Hippocampal formation (tissue), 2 donors: ENCODE measurements at regions not wholly inside any gene's neighbourhood (a gene's known extent, or its start where the extent isn't known, plus 50 kb on each side); places are given as distances from the start of the nearest gene placed in this dataset.

Experiments used
- DNase-seq, 2 donors: peaks; one replicate each; lab custom pipeline; 2025; lab: John Stamatoyannopoulos, UW

GRCh38 chr22:48018346-48018745 is 1255.9 kb downstream of the TBC1D22A start:
- DNase-seq, result no peak

- DNase-seq, result no peak
These were observed 1253.3 kb downstream of the TBC1D22A start for GRCh38 chr22:48015701-48016100.

- DNase-seq, result no peak
These were observed 1242.5 kb downstream of the TBC1D22A start for GRCh38 chr22:48004936-48005335.

DNA sequence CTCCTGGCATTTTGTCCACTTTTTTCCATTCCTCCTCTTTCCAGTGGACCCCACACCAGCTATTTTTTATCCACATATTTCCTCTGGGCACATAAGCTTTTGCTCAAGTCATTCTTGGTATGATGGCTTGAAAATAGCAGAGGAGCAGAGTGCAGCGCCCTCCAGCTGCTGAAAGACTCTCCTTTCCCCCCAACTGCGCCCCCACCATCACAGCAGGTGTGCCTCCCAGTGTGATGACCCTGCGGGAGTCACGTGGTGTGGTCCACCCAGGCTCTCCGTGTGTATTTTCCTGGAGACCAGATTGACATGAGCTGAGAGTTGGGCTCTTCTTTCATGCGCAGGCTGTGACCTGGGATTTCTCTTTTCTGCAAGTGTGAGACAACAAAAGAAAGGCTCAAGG is 1241.6 kb downstream of the TBC1D22A start:
- no peak for DNase-seq

DNA sequence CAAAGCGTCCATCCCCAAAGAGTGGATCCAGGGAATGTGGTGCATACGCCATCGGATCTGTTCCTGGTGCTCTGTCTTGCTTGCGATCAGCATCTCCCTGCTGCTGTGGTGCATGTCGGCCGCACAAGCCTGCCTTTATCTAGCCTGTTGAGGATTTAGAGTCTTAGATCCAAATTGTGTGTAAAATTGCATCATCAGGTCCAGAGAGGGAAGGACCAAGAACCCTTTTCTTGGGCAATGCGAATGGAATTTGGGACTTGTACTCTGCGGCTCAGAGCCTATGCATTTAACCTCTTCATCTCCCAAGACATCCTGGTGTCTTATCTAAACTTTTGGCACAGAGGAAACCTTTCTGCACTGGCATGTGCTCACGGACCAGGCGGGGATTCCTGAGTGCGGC is 1238.7 kb downstream of the TBC1D22A start:
- DNase-seq, result no peak

- no peak for DNase-seq
These were observed 1235.2 kb downstream of the TBC1D22A start for GRCh38 chr22:47997612-47998011.

DNA sequence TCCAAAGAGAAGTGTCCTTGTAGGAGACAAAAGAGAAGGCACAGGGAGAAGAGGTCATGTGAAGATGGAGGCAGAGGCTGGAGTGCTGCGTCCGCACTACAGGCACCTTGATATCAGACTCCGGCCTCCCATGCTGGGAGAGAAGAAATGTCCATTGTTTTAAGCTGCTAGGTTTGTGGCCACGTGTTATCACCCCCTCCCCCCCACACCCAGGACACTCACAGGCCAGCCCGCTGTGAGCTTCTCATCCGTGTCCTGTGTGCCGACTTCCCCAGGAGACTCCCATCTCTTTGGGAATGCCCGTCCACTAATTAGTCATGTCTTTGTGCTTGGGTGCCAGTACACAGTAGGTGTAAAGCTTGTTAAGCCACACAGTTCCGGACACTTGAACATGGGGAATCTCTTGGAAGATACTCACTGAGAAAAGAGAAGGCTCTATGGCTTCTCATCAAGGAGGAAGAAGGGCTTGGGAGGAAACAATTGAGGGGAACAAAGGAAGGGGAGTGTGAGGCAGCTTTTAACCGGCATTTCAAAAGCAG is 1234.7 kb downstream of the TBC1D22A start:
- no peak for DNase-seq

DNA sequence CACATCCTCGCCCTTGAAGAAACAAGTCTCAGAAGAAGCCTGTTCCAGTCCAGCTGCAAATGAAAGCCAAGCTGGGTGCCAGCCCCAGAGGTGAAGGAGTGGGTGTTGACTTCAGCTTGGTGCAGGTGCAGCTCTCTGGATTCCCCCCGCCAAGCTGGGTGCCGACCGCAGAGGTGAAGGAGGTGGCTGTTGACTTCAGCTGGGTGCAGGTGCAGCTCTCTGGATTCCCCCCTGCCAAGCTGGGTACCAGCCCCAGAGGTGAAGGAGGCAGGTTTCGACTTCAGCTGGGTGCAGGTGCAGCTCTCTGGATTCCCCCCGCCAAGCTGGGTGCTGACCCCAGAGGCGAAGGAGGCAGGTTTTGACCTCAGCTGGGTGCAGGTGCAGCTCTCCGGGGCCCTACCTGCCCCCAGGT is 1234.0 kb downstream of the TBC1D22A start:
- no peak for DNase-seq

- no peak for DNase-seq
These were observed 1233.3 kb downstream of the TBC1D22A start for GRCh38 chr22:47995718-47996117.

DNA sequence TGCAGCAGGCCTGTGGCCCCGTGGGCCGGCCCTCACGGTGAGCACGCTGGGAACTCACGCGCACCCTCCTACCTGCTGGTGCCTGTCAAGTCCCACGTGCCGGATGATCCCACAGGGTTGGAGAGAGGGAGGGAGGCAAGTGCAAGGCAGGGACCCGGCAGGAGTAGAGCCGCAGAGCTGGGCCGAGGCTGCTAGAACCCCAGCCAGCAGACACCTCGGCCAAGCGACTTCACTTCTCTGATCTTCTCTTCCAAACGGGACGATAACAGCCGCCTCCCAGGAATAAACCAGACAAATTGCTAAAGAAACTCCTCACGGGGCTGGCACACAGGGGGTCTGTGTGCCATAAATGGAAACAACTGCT is 1232.8 kb downstream of the TBC1D22A start:
- no peak for DNase-seq

DNA sequence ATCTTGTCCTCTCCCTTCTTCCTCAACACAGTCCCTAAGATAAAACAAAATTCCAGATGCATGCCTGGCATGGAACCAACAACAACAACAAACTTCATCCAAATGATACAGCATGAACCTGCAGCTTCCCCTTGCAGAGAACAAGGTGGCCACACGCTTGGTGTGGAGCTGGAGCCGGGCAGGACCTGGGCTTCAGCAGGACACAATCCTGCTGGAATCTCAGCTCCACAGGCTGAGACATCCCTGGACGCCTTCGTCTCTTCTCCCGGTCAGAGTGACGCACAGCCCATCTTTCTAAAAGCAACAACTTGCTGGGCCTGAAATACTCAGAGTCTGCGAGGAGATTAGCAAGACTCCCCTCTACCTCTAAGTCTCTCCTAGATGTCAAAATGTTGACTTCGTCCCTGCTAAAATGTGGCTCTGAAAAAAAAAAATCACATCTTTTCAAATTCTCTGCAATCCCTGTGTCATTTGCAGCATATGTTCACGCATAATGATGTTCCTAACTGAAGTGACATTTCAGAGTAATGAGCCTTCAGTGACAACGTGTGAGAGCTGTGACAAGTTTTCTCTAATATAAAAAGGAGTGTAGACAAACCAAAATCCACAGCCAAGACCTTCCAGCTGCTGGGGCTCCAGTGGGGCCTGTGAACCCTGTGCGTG is 1232.3 kb downstream of the TBC1D22A start:
- no peak for DNase-seq

DNA sequence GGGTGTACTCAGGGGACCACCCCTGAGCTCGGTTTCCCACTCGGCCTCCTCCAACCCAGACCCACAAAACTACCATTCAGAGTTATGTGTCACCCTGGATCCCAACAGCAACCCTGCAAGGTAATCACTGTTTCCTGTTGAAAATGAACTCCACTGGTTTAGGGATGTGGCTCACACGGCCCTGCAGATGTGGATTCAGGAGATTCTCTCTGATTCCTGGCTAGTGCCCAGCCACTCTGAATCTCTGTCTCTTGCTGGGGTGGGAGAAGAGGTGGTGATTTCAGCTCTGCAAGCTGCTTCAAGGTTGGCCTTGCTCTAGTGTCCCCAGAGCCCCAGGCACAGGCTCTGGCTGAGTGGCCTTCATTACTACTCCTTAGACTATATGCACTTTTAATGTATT is 1231.6 kb downstream of the TBC1D22A start:
- no peak for DNase-seq

- DNase-seq, result peak in 1 of 2 donors; percentile 30
These were observed 1228.0 kb downstream of the TBC1D22A start for GRCh38 chr22:47990481-47990880.

- no peak for DNase-seq
These were observed 1225.5 kb downstream of the TBC1D22A start for GRCh38 chr22:47987885-47988515.

- no peak for DNase-seq
These were observed 1213.8 kb downstream of the TBC1D22A start for GRCh38 chr22:47976219-47976618.

DNA sequence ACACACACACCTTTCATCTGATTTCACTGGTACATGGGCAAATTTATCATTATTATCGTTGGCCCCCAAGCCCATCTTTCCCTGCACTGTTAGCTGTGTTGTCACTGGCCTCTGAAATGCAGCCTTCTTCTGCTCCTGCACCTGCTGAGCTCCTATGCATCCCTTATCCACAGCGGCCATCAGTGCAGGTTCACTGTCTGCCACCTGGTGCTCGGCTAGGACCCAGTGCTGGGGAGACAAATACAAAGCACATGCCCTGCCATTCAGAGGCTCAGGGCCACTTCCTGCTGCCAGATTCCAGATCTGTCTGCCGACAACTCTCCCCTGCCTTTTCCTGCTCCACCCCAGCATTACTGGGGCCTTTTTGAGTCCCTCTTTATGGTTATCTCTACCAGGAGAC is 1205.4 kb downstream of the TBC1D22A start:
- DNase-seq, result no peak

- no peak for DNase-seq
These were observed 1203.9 kb downstream of the TBC1D22A start for GRCh38 chr22:47966316-47966715.

GRCh38 chr22:47965896-47966295 is 1203.4 kb downstream of the TBC1D22A start:
- no peak for DNase-seq

DNA sequence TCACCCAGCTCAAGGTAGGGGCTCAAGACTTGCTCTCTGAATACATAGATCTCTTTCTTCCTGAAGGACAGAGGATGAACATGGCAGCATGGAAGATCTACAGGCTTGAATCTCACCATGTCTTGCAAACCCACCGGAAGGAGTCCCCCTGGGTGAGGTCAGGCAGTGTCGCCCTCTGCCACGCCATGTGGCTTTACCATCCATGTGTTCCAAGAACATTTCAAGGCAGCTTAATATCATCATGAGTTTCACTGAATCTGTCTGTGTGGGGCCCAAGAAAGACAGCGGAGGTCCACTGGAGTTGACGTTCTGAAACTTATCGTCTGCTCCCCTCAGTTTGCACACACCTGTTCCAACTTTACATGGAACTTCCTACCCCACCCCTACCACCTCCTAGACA is 1202.6 kb downstream of the TBC1D22A start:
- DNase-seq, result no peak

GRCh38 chr22:47963660-47964059 is 1201.2 kb downstream of the TBC1D22A start:
- DNase-seq, result no peak

GRCh38 chr22:47957649-47958048 is 1195.2 kb downstream of the TBC1D22A start:
- no peak for DNase-seq

GRCh38 chr22:47954107-47954506 is 1191.7 kb downstream of the TBC1D22A start:
- DNase-seq, result no peak

DNA sequence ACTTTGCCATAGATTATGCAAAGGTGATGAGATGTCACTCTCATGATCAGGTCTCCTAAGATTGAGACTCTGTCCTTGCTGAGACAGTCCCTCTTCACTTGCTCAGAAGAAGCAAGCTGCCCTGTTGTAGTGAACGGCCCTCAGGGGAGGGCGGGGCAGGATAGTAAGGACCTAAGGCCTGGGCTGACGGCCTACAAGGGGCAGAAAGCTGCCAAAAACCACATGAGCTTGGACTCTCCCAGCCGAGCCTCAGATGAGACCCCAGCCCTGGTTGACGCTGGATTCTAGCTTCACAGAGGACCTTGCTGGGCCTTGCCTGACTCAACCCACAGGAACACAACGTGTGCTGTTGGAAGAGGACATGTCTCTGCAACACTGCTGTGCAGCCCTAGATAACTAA is 1182.5 kb downstream of the TBC1D22A start:
- DNase-seq, result no peak
